SK-N-SH (cell line): ENCODE measurements at regions not wholly inside any gene's neighbourhood (a gene's known extent, or its start where the extent isn't known, plus 50 kb on each side); places are given as distances from the start of the nearest gene placed in this dataset.

Experiments
- CTCF ChIA-PET: fragments of 300-600, 350-600 bp; formaldehyde crosslinking; extraction: SDS; loops from one replicate; lab custom pipeline; 2021; lab: Yijun Ruan, JAX
- POLR2A ChIA-PET: fragments of 350-600 bp; sonication (Branson Sonifier 250); formaldehyde crosslinking; extraction: SDS; loops from one replicate; lab custom pipeline; 2020; ENCODE audit warnings: antibody characterized with exemption, inconsistent platforms; lab: Yijun Ruan, JAX
- DNase-seq: peaks from one replicate; pipeline ENCODE4 v3.0.0; 2012
- H2AFZ ChIP-seq: fragments of 200-600 bp; sonication (generic); 2 replicates; pipeline ENCODE4 v1.8.1; 2016; ENCODE audit warnings: antibody characterized with exemption, mild to moderate bottlenecking, low read depth
- H3F3A ChIP-seq: fragments of 200-600 bp; sonication (generic); replicated peaks from 2 replicates; pipeline ENCODE3; 2016; ENCODE audit warnings: antibody characterized with exemption, mild to moderate bottlenecking; ENCODE audit not compliant: insufficient read depth
- H3K27ac ChIP-seq, 2 experiments: fragments of 200-500 bp in 1 of 2; fragments of 200-600 bp in 1 of 2; sonication (Bioruptor generic) in 1 of 2; sonication (generic), shearing (Covaris generic) in 1 of 2; 2 replicates each; pipeline versions ENCODE4 v1.5.1 to v1.6.1; 2014 to 2016; ENCODE audit warnings: low read depth in 2 of 2, inconsistent platforms in 1 of 2, low read length in 1 of 2, mild to moderate bottlenecking in 1 of 2, mixed read lengths in 1 of 2
- H3K27me3 ChIP-seq: fragments of 200-600 bp; sonication (generic), shearing (Covaris generic); 2 replicates; pipeline ENCODE4 v1.6.1; 2016; ENCODE audit warnings: mixed run types; ENCODE audit not compliant: insufficient read depth
- H3K36me3 ChIP-seq, 2 experiments: fragments of 200-500 bp in 1 of 2; fragments of 200-600 bp in 1 of 2; sonication (Bioruptor generic) in 1 of 2; sonication (generic) in 1 of 2; replicated peaks in 1 of 2; 2 replicates each; pipeline versions ENCODE3 to v1.5.1; 2014 to 2016; ENCODE audit warnings: low read length in 1 of 2, mild to moderate bottlenecking in 1 of 2; ENCODE audit not compliant: insufficient read depth in 2 of 2, control insufficient read depth in 1 of 2
- H3K4me1 ChIP-seq, 2 experiments: fragments of 200-500 bp in 1 of 2; fragments of 200-600 bp in 1 of 2; sonication (Bioruptor generic) in 1 of 2; sonication (generic), shearing (Covaris generic) in 1 of 2; 2 replicates each; pipeline versions ENCODE4 v1.5.1 to v1.6.1; 2014 to 2016; ENCODE audit warnings: low read depth in 1 of 2, low read length in 1 of 2, mixed run types in 1 of 2; ENCODE audit not compliant: insufficient read depth in 2 of 2, control insufficient read depth in 1 of 2
- H3K4me2 ChIP-seq: fragments of 200-600 bp; sonication (generic), shearing (Covaris generic); 2 replicates; pipeline ENCODE4 v1.6.1; 2017; ENCODE audit warnings: mixed run types
- H3K4me3 ChIP-seq, 2 experiments: fragments of 200-500 bp in 1 of 2; fragments of 200-600 bp in 1 of 2; sonication (Bioruptor generic) in 1 of 2; sonication (generic), shearing (Covaris generic) in 1 of 2; 2 replicates each; pipeline versions ENCODE4 v1.5.1 to v1.8.1; 2014 to 2016; ENCODE audit warnings: low read depth in 2 of 2, inconsistent platforms in 1 of 2, low read length in 1 of 2, mild to moderate bottlenecking in 1 of 2, mixed read lengths in 1 of 2, moderate library complexity in 1 of 2
- H3K79me2 ChIP-seq: fragments of 200-600 bp; sonication (generic); 2 replicates; pipeline ENCODE4 v1.8.1; 2017; ENCODE audit warnings: mild to moderate bottlenecking; ENCODE audit not compliant: insufficient read depth
- H3K9ac ChIP-seq: fragments of 200-600 bp; sonication (generic); 2 replicates; pipeline ENCODE4 v1.6.1; 2017; ENCODE audit warnings: mixed run types
- H3K9me2 ChIP-seq: fragments of 200-600 bp; sonication (generic); 2 replicates; pipeline ENCODE4 v1.6.1; 2017; ENCODE audit warnings: mixed run types
- H3K9me3 ChIP-seq: fragments of 200-600 bp; sonication (generic); 2 replicates; pipeline ENCODE4 v1.6.1; 2017; ENCODE audit warnings: mixed run types, mild to moderate bottlenecking, moderate library complexity
- H4K20me1 ChIP-seq: fragments of 200-600 bp; sonication (generic); 2 replicates; pipeline ENCODE4 v1.6.1; 2017; ENCODE audit warnings: mild to moderate bottlenecking, mixed run types; ENCODE audit not compliant: insufficient read depth
- CHD2 ChIP-seq: fragments of 150-350 bp; IDR thresholded peaks from 2 replicates; pipeline ENCODE4 v1.6.1; 2018; ENCODE audit warnings: low read length; ENCODE audit not compliant: partially characterized antibody
- CTCF ChIP-seq: fragments of 200-600 bp; sonication (generic); IDR thresholded peaks from 2 replicates; pipeline ENCODE4 v1.6.1; 2017; ENCODE audit warnings: antibody characterized with exemption, mild to moderate bottlenecking, moderate library complexity
- EP300 ChIP-seq, 2 experiments: IDR thresholded peaks; 2 replicates each; pipeline versions ENCODE4 v1.4.0 to v1.6.1; 2012; ENCODE audit warnings: borderline replicate concordance in 1 of 2, low read depth in 1 of 2, low read length in 1 of 2
- EZH2phosphoT487 ChIP-seq: fragments of 200-600 bp; sonication (generic); IDR thresholded peaks from 2 replicates; pipeline ENCODE4 v1.6.1; 2017; ENCODE audit warnings: low read depth, mixed run types, mild to moderate bottlenecking, antibody characterized with exemption, moderate library complexity, borderline replicate concordance
- FOSL2 ChIP-seq: IDR thresholded peaks from 2 replicates; pipeline ENCODE4 v1.4.0; 2012; ENCODE audit warnings: low read depth, mild to moderate bottlenecking, moderate library complexity, borderline replicate concordance
- GATA2 ChIP-seq: sonication (generic); formaldehyde crosslinking; IDR thresholded peaks from 2 replicates; pipeline ENCODE4 v1.5.0; 2020; ENCODE audit warnings: mild to moderate bottlenecking, missing genetic modification reagents
- MAX ChIP-seq: IDR thresholded peaks from 2 replicates; pipeline ENCODE4 v1.4.0; 2012; ENCODE audit warnings: low read depth
- NFIC ChIP-seq: IDR thresholded peaks from 2 replicates; pipeline ENCODE4 v1.4.0; 2012; ENCODE audit warnings: borderline replicate concordance
- NRF1 ChIP-seq: IDR thresholded peaks from 2 replicates; pipeline ENCODE4 v1.6.1; 2012; ENCODE audit warnings: low read depth, mild to moderate bottlenecking, low read length
- POLR2AphosphoS5 ChIP-seq: IDR thresholded peaks from 2 replicates; pipeline ENCODE4 v1.6.1; 2012; ENCODE audit warnings: low read depth, low read length
- RFX5 ChIP-seq: IDR thresholded peaks from 2 replicates; pipeline ENCODE4 v1.6.1; 2012; ENCODE audit warnings: mild to moderate bottlenecking, improper control_type of control experiment, low read length
- RXRA ChIP-seq: IDR thresholded peaks from 2 replicates; pipeline ENCODE4 v1.4.0; 2012; ENCODE audit warnings: low read depth, mild to moderate bottlenecking, borderline replicate concordance
- SIN3A ChIP-seq: IDR thresholded peaks from 2 replicates; pipeline ENCODE4 v1.6.1; 2012; ENCODE audit warnings: low read depth, mild to moderate bottlenecking, low read length, moderate library complexity, borderline replicate concordance
- TAF1 ChIP-seq: IDR thresholded peaks from 2 replicates; pipeline ENCODE4 v1.6.1; 2012; ENCODE audit warnings: low read depth, mild to moderate bottlenecking, low read length, moderate library complexity, borderline replicate concordance
- TCF12 ChIP-seq: IDR thresholded peaks from 2 replicates; pipeline ENCODE4 v1.4.0; 2012
- USF1 ChIP-seq: IDR thresholded peaks from 2 replicates; pipeline ENCODE4 v1.4.0; 2012; ENCODE audit warnings: low read depth, borderline replicate concordance
- USF2 ChIP-seq: fragments of 150-350 bp; IDR thresholded peaks from 2 replicates; pipeline ENCODE4 v1.6.1; 2017; ENCODE audit warnings: antibody characterized with exemption, low read length, low read depth, borderline replicate concordance
- ZBTB33 ChIP-seq: IDR thresholded peaks from 2 replicates; pipeline ENCODE4 v1.4.0; 2012; ENCODE audit warnings: low read depth, borderline replicate concordance
- WGBS: methylation state at CpG from one replicate; pipeline ENCODE4 v1.1.6; 2017; ENCODE audit warnings: low lambda C conversion rate; 5-methylcytosine and 5-hydroxymethylcytosine counted together

- WGBS: 0% methylated on average over 1 of the region's 1 CpG
- Histone ChIP-seq H3F3A (no peaks in the 10 kb centered on the region), H3K27ac (no peak overlapping the region), H3K4me1 (no peaks in the 10 kb centered on the region), H3K4me3 (no peak overlapping the region), H3K27me3 (no peaks in the 10 kb centered on the region), H3K4me2 (no peak overlapping the region), H3K79me2 (no peaks in the 10 kb centered on the region), H3K9me2 (no peaks in the 10 kb centered on the region), H3K9ac (no peak overlapping the region), H4K20me1 (no peaks in the 10 kb centered on the region), H3K9me3 (no peaks in the 10 kb centered on the region), H3K36me3 (no peaks in the 10 kb centered on the region), H2AFZ (no peak overlapping the region)
- ChIA-PET CTCF (no interaction called here), POLR2A (no interaction called here)
- DNase-seq: no peak
- TF ChIP-seq EP300 (IDR thresholded peaks at IDR 0.05; ENCODE audit: borderline replicate concordance in 1 of 2, low read depth in 1 of 2, low read length in 1 of 2) (no peak), NFIC (no peak), ZBTB33 (no peak), POLR2AphosphoS5 (no peak), MAX (no peak), FOSL2 (no peak), TAF1 (no peak), NRF1 (no peak)
These were observed 81.5 kb downstream of the DIPK2A start for GRCh38 chr3:144053121-144053520.

GRCh38 chr3:144054766-144055165 lies 83.1 kb downstream of the DIPK2A start:
- Histone ChIP-seq H4K20me1 (no peaks in the 10 kb centered on the region), H3F3A (no peaks in the 10 kb centered on the region), H3K27ac (no peak overlapping the region), H3K9ac (no peak overlapping the region), H3K79me2 (no peaks in the 10 kb centered on the region), H3K9me2 (no peaks in the 10 kb centered on the region)
- POLR2A ChIA-PET: no interaction called here
- TF ChIP-seq POLR2AphosphoS5 (no peak), NFIC (no peak), SIN3A (no peak), CTCF (no peak), TCF12 (no peak), CHD2 (no peak), GATA2 (CRISPR knock-in tag) (no peak), RXRA (no peak), USF1 (no peak), USF2 (no peak), EP300 (IDR thresholded peaks at IDR 0.05; ENCODE audit: borderline replicate concordance in 1 of 2, low read depth in 1 of 2, low read length in 1 of 2) (no peak), EZH2phosphoT487 (no peak), RFX5 (no peak)
- TF ChIP-seq, all 33 proteins: peak for 0
- Histone ChIP-seq H3K4me2 (no peak overlapping the region), H3K4me3 (no peak overlapping the region), H3K4me1 (no peaks in the 10 kb centered on the region), H3K9me3 (no peaks in the 10 kb centered on the region), H3K27me3 (no peaks in the 10 kb centered on the region), H3K36me3 (no peaks in the 10 kb centered on the region), H2AFZ (no peak overlapping the region)
- DNase-seq: no peak
- CTCF ChIA-PET: no interaction called here
